K562 (cell line): ENCODE measurements at regions not wholly inside any gene's neighbourhood (a gene's known extent, or its start where the extent isn't known, plus 50 kb on each side); places are given as distances from the start of the nearest gene placed in this dataset.

Experiments
- ATAC-seq: fragments of 200-7000 bp; cut with Tn5 transposase; 3 replicates; pipeline ENCODE4 v1.9.1; 2020; ENCODE audit warnings: moderate library complexity
- BruUV-seq: library from RNA; stranded (reverse); fragments of 400-500 nt; replicated peaks from 2 replicates; lab custom pipeline; 2021; lab: Mats Ljungman, UMichigan
- CTCF ChIA-PET: fragments of 300-600 bp; formaldehyde crosslinking; extraction: SDS; loops from one replicate; lab custom pipeline; 2021; ENCODE audit warnings: low intra/inter-chr PET ratio; lab: Yijun Ruan, JAX
- POLR2A ChIA-PET: fragments of 300-600, 350-650 bp; sonication (Branson Sonifier 250); formaldehyde crosslinking; extraction: SDS; loops from one replicate; lab custom pipeline; 2021; ENCODE audit warnings: antibody characterized with exemption, inconsistent platforms; lab: Yijun Ruan, JAX
- DNase-seq, 4 experiments: peaks; one replicate each; pipeline versions ENCODE4 v3.0.0 to v3.0.0-alpha.2; 2011 to 2018; ENCODE audit warnings: low spot score in 3 of 4, mixed read lengths in 3 of 4; ENCODE audit errors: extremely low read depth in 1 of 4
- FAIRE-seq: peaks from 2 replicates; lab custom pipeline; 2011; peaks lifted over from hg19 to GRCh38; lab: Jason Lieb, UNC
- H2AFZ ChIP-seq: 2 replicates; pipeline ENCODE4 v1.6.0; 2011; ENCODE audit warnings: low read depth, low read length, control low read depth, inconsistent platforms
- H3K27ac ChIP-seq: fragments of 200-600 bp; 3 replicates; pipeline ENCODE4 v1.8.0; 2011; ENCODE audit warnings: low read depth, mild to moderate bottlenecking, control low read depth, inconsistent platforms, low read length, moderate library complexity, mixed read lengths; ENCODE audit errors: extremely low read depth
- H3K27me3 ChIP-seq, 2 experiments: fragments of 300-600 bp in 1 of 2; 2 replicates in 1 of 2; 3 replicates in 1 of 2; pipeline versions ENCODE4 v1.6.0 to v1.8.0; 2011; ENCODE audit warnings: inconsistent platforms in 2 of 2, low read length in 2 of 2, mild to moderate bottlenecking in 1 of 2, mixed read lengths in 1 of 2, moderate library complexity in 1 of 2; ENCODE audit not compliant: control insufficient read depth in 2 of 2, insufficient read depth in 2 of 2
- H3K36me3 ChIP-seq: fragments of 300-600 bp; 3 replicates; pipeline ENCODE4 v1.8.0; 2011; ENCODE audit warnings: mild to moderate bottlenecking, low read length, inconsistent platforms; ENCODE audit not compliant: control insufficient read depth, insufficient read depth
- H3K4me1 ChIP-seq, 2 experiments: fragments of 200-600 bp in 1 of 2; replicated peaks in 1 of 2; 2 replicates in 1 of 2; 3 replicates in 1 of 2; pipeline versions ENCODE4 v1.5.1 to v1.8.0; 2011; ENCODE audit warnings: inconsistent platforms in 2 of 2, low read length in 2 of 2, mild to moderate bottlenecking in 1 of 2, mixed read lengths in 1 of 2, moderate library complexity in 1 of 2; ENCODE audit not compliant: control insufficient read depth in 2 of 2, insufficient read depth in 2 of 2
- H3K4me2 ChIP-seq: 2 replicates; pipeline ENCODE4 v1.6.1; 2011; ENCODE audit warnings: low read length, control low read depth, inconsistent platforms, mixed read lengths; ENCODE audit not compliant: insufficient read depth
- H3K4me3 ChIP-seq: fragments of 200-600 bp; sonication (generic), shearing (Covaris generic); 2 replicates; pipeline ENCODE4 v1.5.1; 2016; ENCODE audit warnings: control low read depth, inconsistent platforms
- H3K79me2 ChIP-seq: fragments of 200-600 bp; 3 replicates; pipeline ENCODE4 v1.8.0; 2011; ENCODE audit warnings: low read length, inconsistent platforms; ENCODE audit not compliant: control insufficient read depth, insufficient read depth
- H3K9ac ChIP-seq, 2 experiments: 2 replicates each; pipeline versions ENCODE4 v1.6.0 to v1.6.1; 2011; ENCODE audit warnings: low read depth in 2 of 2, low read length in 2 of 2, control low read depth in 1 of 2, inconsistent platforms in 1 of 2, mild to moderate bottlenecking in 1 of 2, mixed read lengths in 1 of 2; ENCODE audit not compliant: insufficient read depth in 1 of 2
- H3K9me1 ChIP-seq: one replicate; pipeline ENCODE4 v1.6.0; 2011; ENCODE audit warnings: inconsistent platforms, mild to moderate bottlenecking, low read length, moderate library complexity; ENCODE audit not compliant: control insufficient read depth, insufficient read depth
- H3K9me3 ChIP-seq: replicated peaks from 2 replicates; pipeline ENCODE4 v1.5.1; 2011; ENCODE audit warnings: low read depth, low read length, inconsistent platforms; ENCODE audit not compliant: control insufficient read depth, insufficient read depth
- H4K20me1 ChIP-seq: replicated peaks from 2 replicates; pipeline ENCODE4 v1.6.1; 2011; ENCODE audit warnings: low read length, inconsistent platforms, mixed read lengths; ENCODE audit not compliant: control insufficient read depth, insufficient read depth
- CREBBP ChIP-seq: IDR thresholded peaks from one replicate; pipeline ENCODE4 v1.6.1; 2012; ENCODE audit warnings: low read depth, mild to moderate bottlenecking, control low read depth, inconsistent platforms, low read length
- HMGXB4 ChIP-seq: sonication (generic); formaldehyde crosslinking; IDR thresholded peaks from 2 replicates; pipeline ENCODE4 v1.8.1; 2023; ENCODE audit warnings: mild to moderate bottlenecking, missing genetic modification reagents
- RBM25 ChIP-seq: fragments of 200-400 bp; formaldehyde crosslinking; IDR thresholded peaks from 2 replicates; pipeline ENCODE4 v1.6.1; 2018; ENCODE audit warnings: low read length, low read depth, moderate library complexity; ENCODE audit not compliant: severe bottlenecking
- ZBTB8A ChIP-seq: fragments of 450-650 bp; IDR thresholded peaks from 2 replicates; pipeline ENCODE4 v1.6.1; 2018; ENCODE audit warnings: mild to moderate bottlenecking, moderate library complexity; ENCODE audit not compliant: partially characterized antibody
- ZBTB9 ChIP-seq: fragments of 450-650 bp; formaldehyde crosslinking; IDR thresholded peaks from 2 replicates; pipeline ENCODE4 v1.4.0; 2020; ENCODE audit warnings: mild to moderate bottlenecking, moderate library complexity
- ZNF431 ChIP-seq: sonication (generic); formaldehyde crosslinking; IDR thresholded peaks from 2 replicates; pipeline ENCODE4 v1.8.0; 2022; ENCODE audit warnings: mild to moderate bottlenecking, missing genetic modification reagents
- ZNF696 ChIP-seq: fragments of 250-450 bp; sonication (Bioruptor Pico); conservative IDR thresholded peaks from 2 replicates; pipeline ENCODE4 v1.4.0; 2020; ENCODE audit warnings: mild to moderate bottlenecking, moderate library complexity
- WGBS: fragments of 100-300 bp; shearing (Covaris generic); methylation state at CpG from one replicate; pipeline ENCODE4 v1.1.6; 2016; ENCODE audit warnings: low coverage, mixed read lengths; ENCODE audit not compliant: insufficient coverage; ENCODE audit errors: missing lambda C conversion rate; 5-methylcytosine and 5-hydroxymethylcytosine counted together
- in situ Hi-C: fragments of 300-500 bp; cut with MboI; formaldehyde crosslinking; loops from 4 replicates; pipeline ENCODE4 v1.15.0; 2018; ENCODE audit warnings: inconsistent platforms, mixed read lengths
- intact Hi-C: fragments of 100-400 bp; cut with micrococcal nuclease; formaldehyde crosslinking; loops from 2 replicates; pipeline ENCODE4 v1.14.2; 2022

- Histone ChIP-seq H3K27ac (no peak overlapping the region), H3K9me3 (no peaks in the 10 kb centered on the region), H3K9ac (no peak overlapping the region), H3K36me3 (no peaks in the 10 kb centered on the region), H3K4me1 (no peaks in the 10 kb centered on the region), H3K4me3 (no peak overlapping the region), H4K20me1 (no peaks in the 10 kb centered on the region), H3K79me2 (no peaks in the 10 kb centered on the region), H2AFZ (no peak overlapping the region), H3K27me3 (no peaks in the 10 kb centered on the region), H3K9me1 (no peaks in the 10 kb centered on the region), H3K4me2 (no peak overlapping the region)
- in situ Hi-C loops (no loop called here), intact Hi-C loops (no loop called here)
- DNase-seq, result no peak
- no peak for ATAC-seq
- POLR2A ChIA-PET, result no interaction called here
- FAIRE-seq, result no peak
- WGBS, result 0% methylated on average over 2 of the region's 2 CpGs
- CTCF ChIA-PET, result no interaction called here
- BruUV-seq, result no TSS peak
- no peak for TF ChIP-seq ZNF696
- no peak for TF ChIP-seq ZNF431
- no peak for TF ChIP-seq RBM25
- no peak for TF ChIP-seq ZBTB9 (CRISPR knock-in tag)
- TF ChIP-seq CREBBP, result no peak
- TF ChIP-seq HMGXB4 (CRISPR knock-in tag), result no peak
- TF ChIP-seq ZBTB8A, result no peak
These were observed 205.3 kb upstream of the DACH1 start for GRCh38 chr13:72072261-72072660.
